Umbilical cord (tissue), 1 donor: ENCODE measurements at regions not wholly inside any gene's neighbourhood (a gene's known extent, or its start where the extent isn't known, plus 50 kb on each side); places are given as distances from the start of the nearest gene placed in this dataset.

ENCODE experiments used
- DNase-seq: peaks from one replicate; pipeline ENCODE4 v3.0.0-alpha.2; 2015; ENCODE audit warnings: low spot score

- DNase-seq, result no peak
These were observed 80.4 kb downstream of the EDNRB start for GRCh38 chr13:77838271-77838670.

- DNase-seq, result peak; percentile 74
These were observed 82.2 kb downstream of the EDNRB start for GRCh38 chr13:77836423-77836822.

- peak; percentile 70 for DNase-seq
These were observed 85.2 kb downstream of the EDNRB start for GRCh38 chr13:77833331-77833863.

- peak; percentile 61 for DNase-seq
These were observed 86.1 kb downstream of the EDNRB start for GRCh38 chr13:77832339-77833100.

GRCh38 chr13:77831866-77832265, 86.8 kb downstream of the EDNRB start:
- DNase-seq, result no peak

- DNase-seq, result no peak
These were observed 88.7 kb downstream of the EDNRB start for GRCh38 chr13:77829963-77830362.

- no peak for DNase-seq
These were observed 89.8 kb downstream of the EDNRB start for GRCh38 chr13:77828799-77829198.

GRCh38 chr13:77827332-77827731, 91.3 kb downstream of the EDNRB start:
- peak; percentile 50 for DNase-seq

GRCh38 chr13:77820431-77821149, 98.0 kb downstream of the EDNRB start:
- DNase-seq, result no peak

GRCh38 chr13:77817521-77817920, 101.1 kb downstream of the EDNRB start:
- no peak for DNase-seq

- DNase-seq, result no peak
These were observed 103.3 kb downstream of the EDNRB start for GRCh38 chr13:77815330-77815729.
